ENCODE measurements at regions not wholly inside any gene's neighbourhood (a gene's known extent, or its start where the extent isn't known, plus 50 kb on each side); places are given as distances from the start of the nearest gene placed in this dataset.

DNA sequence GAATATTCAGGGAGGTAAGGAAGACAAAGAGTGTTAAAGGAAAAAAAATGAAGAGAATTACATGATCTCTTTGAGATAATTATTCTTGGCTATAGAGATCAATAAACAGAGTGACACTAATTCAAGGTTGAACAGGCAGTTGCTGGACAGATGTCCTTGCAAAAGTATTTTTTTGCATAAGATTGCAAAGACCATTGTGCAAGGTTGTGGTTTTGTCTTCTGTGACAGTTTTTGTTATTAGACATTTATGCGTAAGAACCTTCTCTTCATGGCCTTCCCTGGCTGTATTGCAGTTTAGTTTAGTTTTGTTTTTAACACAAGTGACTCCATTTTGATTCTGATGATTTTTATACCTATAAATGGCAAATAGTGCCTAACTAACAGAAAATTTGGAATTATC, 682.8 kb upstream of the ARPP21 start:
- DNase-seq (ENCODE audit: low read depth in 2 of 2): no peak

- DNase-seq (ENCODE audit: low read depth in 2 of 2): no peak
Measured at GRCh38 chr3:34957677-34958076, 681.6 kb upstream of the ARPP21 start.

DNA sequence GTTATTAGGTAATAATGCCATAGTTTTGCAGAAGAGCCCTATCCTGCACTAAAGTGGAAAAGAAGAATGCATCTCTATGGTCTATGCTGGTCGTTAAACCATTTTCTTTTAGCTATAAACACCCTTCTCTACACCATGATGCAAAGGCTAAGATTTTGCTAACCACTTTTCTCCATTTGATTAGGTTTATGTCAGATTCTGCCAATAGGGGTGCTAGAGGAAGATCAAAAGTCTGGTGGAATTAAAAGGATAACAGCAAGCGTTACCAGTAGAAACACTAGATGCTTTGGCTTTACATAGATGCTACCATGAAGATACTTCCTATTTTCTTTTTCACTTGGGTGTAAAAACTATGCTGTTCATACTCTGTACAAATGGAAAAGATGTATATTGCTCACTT, 669.8 kb upstream of the ARPP21 start:
- DNase-seq (ENCODE audit: low read depth in 2 of 2): no peak

GRCh38 chr3:34972481-34972880, 666.8 kb upstream of the ARPP21 start:
- DNase-seq (ENCODE audit: low read depth in 2 of 2): no peak

DNA sequence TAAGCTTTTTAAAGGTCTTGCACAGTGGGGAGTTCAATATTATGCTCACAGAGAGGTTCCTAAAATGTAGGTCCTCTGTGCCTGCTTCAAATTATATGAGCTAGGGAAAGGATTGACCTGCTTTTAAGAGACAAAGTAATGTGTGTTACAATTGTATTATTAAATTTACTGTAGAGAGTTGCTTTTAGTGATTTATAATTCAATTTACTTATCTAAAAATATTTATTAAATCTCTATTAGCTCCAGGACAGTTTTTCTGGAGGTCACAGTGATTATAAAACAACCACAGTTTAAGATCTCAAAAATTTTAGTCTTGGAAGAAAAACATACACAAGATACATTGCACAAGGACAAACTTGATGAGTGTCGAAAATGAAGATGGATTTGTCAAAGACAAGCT, 665.7 kb upstream of the ARPP21 start:
- no peak for DNase-seq (ENCODE audit: low read depth in 2 of 2)

- DNase-seq (ENCODE audit: low read depth in 2 of 2): no peak
Measured at GRCh38 chr3:34983631-34984030, 655.7 kb upstream of the ARPP21 start.

GRCh38 chr3:34988296-34988695, 651.0 kb upstream of the ARPP21 start:
- DNase-seq (ENCODE audit: low read depth in 2 of 2): no peak

DNA sequence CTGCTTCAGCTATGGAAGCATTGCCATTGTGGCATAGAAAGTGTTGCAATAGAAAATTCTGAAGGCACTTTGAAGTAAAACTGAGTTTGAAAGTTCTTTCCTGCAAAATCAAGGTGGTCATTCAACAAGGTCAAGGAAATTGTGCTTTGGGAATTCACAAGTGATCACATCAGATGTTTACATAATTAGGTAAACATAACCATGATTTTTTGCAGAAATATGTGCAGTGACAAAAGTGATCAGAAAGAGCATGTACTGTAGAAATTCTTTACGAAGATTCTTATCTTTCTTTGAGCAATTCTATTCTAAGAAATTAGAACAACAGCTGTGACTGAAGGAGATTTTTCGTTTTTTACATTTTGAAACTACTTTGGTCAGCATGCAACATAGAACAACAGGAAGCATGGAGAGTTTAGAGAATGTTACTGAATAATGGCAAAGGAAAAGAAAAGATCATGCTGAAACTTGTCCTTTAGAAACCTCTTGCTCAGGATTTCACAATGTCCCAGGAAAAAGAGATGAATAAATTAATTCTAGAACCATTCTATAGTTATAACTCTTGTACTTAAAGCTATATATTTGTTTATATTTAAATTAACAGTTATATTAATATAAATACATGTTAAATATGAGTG, 643.4 kb upstream of the ARPP21 start:
- no peak for DNase-seq (ENCODE audit: low read depth in 2 of 2)

DNA sequence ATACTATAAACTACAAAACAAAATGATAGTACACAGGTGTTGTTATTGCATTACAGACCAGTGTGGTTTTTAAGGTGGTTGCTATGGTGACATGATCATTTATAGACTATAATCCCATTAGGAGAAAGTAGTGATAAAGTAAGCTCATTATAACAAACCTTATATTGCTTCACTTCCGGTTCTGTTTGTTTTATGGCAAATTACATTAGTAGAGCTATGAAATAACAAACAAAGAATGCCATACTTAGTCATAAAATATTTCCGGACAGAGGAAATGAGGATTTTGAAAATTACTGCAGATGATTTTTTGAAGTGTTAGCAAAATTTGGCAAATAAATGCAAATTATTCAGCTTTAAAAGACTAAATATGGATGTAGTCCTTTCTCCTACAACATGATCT, 640.4 kb upstream of the ARPP21 start:
- no peak for DNase-seq (ENCODE audit: low read depth in 2 of 2)

DNA sequence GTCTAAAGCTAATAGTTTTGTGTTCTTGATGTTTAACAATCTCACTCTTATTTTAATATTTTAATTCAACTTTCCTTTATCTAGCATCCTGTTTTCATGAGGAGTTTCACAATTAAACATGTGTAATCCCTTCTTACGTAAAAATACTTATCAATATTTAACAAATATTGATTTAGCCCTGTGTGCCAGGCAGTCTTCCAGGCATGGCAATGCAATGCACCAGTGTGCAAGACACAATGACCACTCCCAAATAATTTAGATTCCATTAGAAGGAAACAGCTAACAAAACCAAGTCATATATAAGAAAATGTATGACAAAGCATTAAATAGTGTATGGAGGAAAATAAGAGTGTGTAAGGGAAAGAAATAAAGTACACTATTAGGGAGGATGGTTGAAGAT, 627.1 kb upstream of the ARPP21 start:
- DNase-seq (ENCODE audit: low read depth in 2 of 2): no peak

DNA sequence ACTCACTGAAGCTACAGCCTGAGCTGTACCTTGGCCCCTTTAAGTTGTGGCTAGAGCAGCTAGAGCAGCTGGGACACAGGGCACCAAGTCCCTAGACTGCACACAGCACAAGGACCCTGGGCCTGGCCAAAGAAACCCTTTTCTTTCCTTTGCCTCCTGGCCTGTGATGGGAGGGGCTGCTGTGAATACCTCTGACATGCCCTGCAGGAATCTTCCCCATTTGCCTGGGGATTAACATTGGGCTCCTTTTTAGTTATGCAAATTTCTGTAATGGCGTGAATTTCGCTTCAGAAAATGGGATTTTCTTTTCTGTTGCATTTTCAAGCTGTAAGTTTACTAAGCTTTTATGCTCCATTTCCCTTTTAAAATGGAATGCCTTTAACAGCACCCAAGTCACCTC, 611.2 kb upstream of the ARPP21 start:
- no peak for DNase-seq (ENCODE audit: low read depth in 2 of 2)

GRCh38 chr3:35042210-35042991, 596.9 kb upstream of the ARPP21 start:
- no peak for DNase-seq (ENCODE audit: low read depth in 2 of 2)

GRCh38 chr3:35043040-35043439, 596.3 kb upstream of the ARPP21 start:
- no peak for DNase-seq (ENCODE audit: low read depth in 2 of 2)

DNA sequence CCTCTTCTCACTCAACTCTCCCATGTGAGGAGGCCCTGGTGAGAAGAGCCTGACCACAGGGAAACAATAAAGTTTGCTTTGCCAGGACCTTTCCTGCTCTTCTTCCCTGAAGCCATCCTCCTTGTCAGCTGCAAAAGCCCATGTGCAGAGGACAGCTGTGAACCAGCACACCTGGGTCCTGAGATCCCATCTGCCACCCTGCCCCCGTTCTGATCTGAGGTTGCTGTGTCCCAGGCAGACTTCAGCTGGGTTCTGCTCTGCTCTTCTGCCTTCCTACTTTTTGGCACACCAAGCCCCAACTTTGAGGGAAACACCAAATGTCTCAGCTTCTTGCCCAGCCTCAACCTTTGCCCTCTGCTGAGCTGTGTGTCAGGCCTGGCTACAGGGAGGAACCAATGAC, 595.1 kb upstream of the ARPP21 start:
- DNase-seq (ENCODE audit: low read depth in 2 of 2): no peak

- no peak for DNase-seq (ENCODE audit: low read depth in 2 of 2)
Measured at GRCh38 chr3:35045118-35045517, 594.2 kb upstream of the ARPP21 start.

GRCh38 chr3:35064761-35065160, 574.6 kb upstream of the ARPP21 start:
- no peak for DNase-seq (ENCODE audit: low read depth in 2 of 2)

DNA sequence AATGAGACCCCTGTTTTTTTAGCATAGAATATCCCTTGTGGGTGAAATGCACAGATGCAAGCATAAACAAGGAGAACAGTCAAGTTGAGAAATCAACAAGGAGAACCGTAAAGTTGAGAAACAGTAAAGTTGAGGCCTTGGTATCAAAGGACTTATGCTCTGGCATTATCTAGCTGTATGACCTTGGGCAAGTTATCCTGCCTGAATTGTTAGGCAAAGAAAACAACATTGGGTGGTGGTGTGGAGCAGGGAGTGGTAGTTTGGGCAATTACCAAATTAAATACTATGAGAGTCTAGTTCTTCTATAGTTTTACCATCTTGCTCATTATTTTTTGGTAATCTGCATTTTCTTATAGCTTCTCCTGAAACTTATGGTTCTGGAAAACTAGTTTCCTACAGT, 573.4 kb upstream of the ARPP21 start:
- DNase-seq (ENCODE audit: low read depth in 2 of 2): no peak

DNA sequence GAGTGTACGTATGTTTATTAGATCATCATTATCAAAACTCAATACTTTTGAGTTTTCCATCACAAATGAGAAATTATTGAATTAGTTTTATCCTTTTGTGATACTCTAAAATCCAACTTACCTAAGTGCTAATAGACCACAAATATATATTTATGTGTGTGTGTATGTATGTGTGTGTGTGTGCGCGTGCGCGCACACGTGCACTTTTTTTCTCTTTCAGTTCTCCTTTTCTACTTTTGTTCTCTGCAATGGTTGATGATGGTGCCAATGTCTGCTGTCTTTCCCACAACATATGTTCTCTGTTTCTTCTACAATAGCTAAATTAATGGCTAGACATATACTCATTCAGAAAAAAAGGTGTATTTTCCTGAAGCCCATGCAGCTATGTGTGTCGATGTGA, 571.6 kb upstream of the ARPP21 start:
- DNase-seq (ENCODE audit: low read depth in 2 of 2): no peak

DNA sequence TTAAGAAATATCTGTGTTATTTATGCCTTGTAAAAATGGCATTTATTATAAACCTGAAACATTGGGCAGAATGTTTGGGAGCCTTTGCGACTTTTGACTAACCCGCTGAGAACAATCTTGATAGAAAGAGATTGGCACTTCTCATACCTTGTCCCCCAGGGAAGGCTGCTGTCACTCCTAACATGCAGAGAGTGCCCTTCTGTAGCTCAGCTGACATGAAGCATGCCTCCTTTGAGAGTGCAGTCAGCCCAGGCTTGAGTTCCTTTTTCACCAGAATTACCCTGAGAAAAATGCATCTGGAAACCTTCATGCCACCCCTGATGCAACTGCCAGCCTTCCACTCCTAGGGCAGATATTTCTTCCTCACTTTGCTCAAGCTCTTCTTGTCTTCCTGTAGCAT, 569.2 kb upstream of the ARPP21 start:
- DNase-seq (ENCODE audit: low read depth in 2 of 2): no peak

- DNase-seq (ENCODE audit: low read depth in 2 of 2): no peak
Measured at GRCh38 chr3:35071772-35072171, 567.6 kb upstream of the ARPP21 start.

- DNase-seq (ENCODE audit: low read depth in 2 of 2): no peak
Measured at GRCh38 chr3:35078780-35079179, 560.5 kb upstream of the ARPP21 start.

DNA sequence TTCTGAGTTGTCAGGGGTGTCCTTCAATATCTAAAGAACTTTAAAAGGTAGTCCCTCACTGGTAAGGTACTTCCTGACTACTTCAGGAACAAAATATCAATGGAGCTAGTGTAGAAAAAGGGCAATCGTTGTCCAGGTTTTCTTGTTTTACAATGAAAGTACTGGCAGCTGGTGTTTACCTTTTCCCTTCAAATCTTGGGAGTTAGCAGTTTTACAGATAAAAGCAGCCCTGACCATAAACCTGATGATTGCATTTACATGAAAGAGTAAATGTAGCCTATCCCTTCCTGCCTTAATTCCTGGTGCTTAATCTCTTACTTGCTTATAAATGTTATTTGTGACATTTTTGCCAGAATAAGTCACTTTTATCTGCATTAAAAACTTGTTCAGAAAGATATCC, 559.9 kb upstream of the ARPP21 start:
- DNase-seq (ENCODE audit: low read depth in 2 of 2): no peak

- DNase-seq (ENCODE audit: low read depth in 2 of 2): no peak
Measured at GRCh38 chr3:35081899-35082298, 557.4 kb upstream of the ARPP21 start.

DNA sequence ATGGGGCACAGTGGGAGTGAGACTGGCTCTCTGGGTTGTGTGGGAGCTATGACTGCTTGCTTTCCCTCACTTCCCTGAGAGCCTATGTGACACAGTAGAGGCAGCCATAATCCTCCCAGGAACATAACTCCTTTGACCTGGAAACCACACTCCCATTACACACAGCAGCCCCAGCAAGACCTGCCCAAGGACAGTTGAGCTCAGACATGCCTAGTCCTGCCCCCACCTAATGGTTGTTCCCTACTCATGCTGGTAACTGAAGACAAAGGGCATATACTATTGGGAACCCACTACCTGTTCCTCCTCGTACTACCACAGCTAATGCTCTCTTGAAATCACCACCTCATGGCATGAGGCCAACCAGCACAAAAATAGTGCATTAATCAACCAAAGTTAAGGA, 550.4 kb upstream of the ARPP21 start:
- DNase-seq (ENCODE audit: low read depth in 2 of 2): no peak

Data from activated CD8-positive, alpha-beta memory T cell treated with anti-CD3 and anti-CD28 coated beads for 4 hours (primary cell).